GM18526 (cell line): ENCODE measurements at regions not wholly inside any gene's neighbourhood (a gene's known extent, or its start where the extent isn't known, plus 50 kb on each side); places are given as distances from the start of the nearest gene placed in this dataset.

Experiments used
- POLR2A ChIP-seq: IDR thresholded peaks from 3 replicates; pipeline ENCODE4 v1.6.1; 2011; ENCODE audit not compliant: insufficient read length; ENCODE audit errors: extremely low read depth

DNA sequence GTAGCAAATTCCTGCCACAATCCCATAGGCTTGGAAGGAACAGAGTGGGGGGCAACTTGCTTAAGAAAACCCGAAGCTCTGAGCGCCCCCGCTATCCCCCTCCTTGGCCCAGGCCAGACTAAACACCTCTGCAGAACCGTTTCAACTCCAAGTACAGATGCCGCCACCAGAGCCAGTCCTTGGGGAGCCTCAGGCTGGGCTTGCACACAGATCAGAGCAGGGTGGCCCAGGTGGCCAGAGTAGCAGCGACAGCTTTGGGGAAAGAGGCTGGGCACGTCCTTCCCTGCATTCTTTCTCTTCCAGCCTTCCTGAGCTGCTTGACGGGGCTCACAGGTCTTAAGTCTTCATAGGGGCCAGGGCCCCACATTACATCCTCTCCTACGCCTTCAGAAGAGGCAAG lies 181.6 kb upstream of the ZC3H12A start:
- TF ChIP-seq POLR2A, result no peak

DNA sequence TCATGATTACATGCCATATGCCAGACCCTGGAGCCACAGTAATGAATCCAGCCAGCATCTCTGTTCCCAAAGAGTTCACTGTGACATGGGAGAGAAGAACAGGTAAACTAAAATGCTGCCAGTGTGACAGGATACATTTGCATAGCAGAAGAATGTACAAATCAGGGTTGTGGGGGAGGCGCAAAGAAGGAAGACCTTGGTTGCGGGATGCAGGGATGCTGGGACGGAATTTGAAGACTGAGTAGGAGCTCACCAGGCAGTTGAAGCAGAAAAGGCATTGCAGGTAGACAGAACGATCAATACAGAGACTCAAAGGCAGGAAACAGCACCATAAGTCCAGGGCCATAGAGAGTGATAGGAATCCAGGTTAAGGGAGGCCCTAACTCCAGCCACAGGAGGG lies 180.3 kb upstream of the ZC3H12A start:
- no peak for TF ChIP-seq POLR2A

DNA sequence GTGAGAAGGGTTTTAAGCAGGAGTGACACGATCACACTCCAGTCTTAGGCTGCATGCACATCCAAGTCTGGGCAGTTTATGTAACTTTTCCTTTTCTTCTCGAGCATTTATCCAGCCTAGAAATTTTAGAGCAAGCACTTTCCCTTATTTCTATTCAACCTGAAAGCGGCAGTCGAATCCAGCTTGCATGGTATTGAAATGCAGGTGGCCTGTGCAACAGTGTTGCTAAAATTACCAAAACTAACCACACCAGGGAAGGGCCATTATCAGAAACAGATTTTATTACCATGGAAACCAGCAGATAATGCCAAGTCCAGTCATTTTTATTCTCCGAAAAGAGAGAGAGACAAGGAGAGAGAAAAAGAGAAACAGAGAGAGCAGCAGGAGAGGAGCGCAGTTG lies 179.9 kb upstream of the ZC3H12A start:
- no peak for TF ChIP-seq POLR2A

DNA sequence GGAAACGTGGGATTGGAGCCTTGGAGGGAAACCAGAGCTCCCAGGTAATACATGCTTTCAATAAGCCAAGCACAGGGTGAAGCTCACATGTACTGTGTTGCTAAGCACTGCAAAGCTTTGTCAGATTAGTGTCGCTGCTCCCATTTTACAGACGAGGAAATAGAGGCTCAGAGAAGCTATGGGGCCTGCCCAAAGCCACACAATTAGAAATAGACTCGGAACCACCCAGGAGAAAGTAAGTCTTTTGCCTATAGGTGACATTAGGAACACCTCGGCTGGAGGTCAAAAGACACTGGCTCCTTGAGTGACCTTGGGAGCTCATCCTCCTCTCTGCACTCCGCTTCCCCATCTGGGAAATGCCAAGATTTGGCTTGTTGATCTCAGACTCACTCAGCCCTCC lies 175.6 kb upstream of the ZC3H12A start:
- TF ChIP-seq POLR2A, result no peak

DNA sequence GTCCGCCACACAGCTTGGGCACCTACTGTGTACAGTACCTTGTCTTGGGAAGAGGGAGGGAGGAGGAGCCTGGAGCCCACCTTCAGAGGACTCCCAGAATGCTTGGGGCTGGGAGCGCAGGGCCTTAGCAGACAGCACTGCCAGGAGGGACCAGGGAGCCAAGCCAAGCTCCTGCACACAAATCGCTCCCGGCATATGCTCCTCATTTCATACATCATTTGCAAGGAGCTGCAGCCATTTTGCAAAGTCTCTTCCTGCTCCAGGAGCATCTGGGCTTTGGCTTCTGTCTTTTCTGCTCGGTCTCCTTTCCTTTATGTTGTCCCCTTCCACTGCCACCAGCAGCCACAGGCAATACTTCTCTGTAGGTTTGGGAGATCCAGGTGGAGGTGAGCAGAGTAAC lies 175.2 kb upstream of the ZC3H12A start:
- TF ChIP-seq POLR2A, result no peak

DNA sequence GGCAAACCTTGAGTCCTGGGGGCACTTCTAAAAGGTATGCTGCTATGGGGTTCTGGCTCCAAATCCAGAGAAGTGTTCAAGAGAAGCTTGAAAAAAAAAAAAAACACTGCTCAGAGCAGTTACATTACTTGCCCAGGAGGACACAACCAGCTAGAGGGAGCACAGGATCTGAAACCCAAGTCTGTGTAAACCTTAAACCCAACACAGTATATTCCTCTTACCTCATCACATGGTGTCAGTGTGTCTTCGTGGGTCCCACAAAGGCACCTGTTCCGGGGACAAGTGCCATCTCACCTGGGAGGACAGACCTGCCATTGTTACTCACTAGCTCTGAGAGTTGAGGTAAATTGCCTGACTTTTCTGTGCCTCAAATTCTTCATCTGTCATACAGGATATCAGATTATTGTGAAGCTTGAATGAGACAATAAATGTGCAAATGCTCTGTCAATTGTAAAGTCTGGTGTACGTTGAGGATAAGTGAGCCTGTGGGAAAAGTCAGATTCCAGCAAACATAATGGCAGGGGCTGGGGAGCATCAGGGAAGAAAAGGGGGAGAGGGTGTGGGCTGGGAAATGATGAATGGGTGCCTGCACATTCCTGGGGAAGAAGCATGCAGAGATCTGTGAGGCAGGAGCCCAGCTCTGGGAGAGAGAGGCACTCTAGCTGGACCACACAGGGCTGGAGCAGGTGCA lies 170.4 kb upstream of the ZC3H12A start:
- TF ChIP-seq POLR2A, result no peak

DNA sequence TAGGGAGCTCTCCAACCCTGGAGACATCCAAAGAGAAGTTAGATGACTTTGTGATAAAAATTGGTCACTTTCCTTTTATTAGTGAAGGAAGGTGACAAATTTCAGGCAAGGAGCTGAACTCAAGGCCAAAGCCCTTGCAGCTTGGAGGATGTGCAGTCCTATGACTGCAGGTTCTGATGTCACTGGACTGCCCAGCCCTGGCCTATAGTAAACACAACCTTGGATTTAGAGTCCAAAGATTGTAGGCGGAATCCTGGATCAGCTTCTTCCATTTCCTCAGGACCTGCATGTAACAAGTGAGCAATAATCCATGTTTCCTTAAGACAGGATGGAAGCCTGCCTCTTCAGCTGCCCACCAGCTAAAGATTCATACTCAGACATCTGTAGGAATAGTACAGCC lies 169.3 kb upstream of the ZC3H12A start:
- no peak for TF ChIP-seq POLR2A

DNA sequence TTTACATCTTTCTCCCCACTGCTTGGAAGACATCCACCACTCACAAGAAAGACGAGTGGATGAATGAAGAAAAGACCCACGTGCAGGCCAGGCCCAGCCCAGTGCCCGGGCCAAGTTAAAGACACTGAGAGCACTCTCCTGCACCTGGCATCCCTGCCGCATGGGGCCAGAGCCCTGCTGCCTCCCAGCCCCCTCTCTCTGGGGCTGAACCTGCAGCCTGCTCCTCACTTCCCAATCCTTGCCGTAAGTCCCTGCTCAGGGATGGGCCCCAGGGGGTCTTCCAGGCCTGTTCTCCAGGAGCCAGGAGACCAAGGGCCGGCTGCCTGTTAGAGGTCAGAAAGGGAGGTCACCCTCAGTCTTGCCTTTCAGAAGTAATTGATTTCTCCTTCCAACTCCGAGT lies 168.5 kb upstream of the ZC3H12A start:
- TF ChIP-seq POLR2A, result no peak

DNA sequence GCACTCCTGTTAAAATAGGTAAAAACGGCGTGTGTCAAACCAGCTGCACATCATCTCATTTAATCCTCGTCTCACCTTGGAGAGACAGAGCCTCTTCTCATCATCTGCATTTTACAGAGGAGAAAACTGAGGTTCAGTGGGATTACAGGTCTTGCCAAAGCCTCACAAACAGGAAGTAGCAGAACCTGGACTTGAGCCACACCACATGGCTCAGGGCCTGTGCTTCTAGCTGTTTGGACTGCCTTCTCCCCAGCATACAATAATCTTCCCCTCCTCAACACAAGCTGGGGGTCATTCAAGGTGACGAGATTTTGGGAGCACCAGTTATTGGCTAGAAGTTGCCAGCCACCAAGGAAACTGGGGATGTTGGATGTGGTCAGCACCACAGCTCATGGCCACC lies 167.9 kb upstream of the ZC3H12A start:
- no peak for TF ChIP-seq POLR2A

DNA sequence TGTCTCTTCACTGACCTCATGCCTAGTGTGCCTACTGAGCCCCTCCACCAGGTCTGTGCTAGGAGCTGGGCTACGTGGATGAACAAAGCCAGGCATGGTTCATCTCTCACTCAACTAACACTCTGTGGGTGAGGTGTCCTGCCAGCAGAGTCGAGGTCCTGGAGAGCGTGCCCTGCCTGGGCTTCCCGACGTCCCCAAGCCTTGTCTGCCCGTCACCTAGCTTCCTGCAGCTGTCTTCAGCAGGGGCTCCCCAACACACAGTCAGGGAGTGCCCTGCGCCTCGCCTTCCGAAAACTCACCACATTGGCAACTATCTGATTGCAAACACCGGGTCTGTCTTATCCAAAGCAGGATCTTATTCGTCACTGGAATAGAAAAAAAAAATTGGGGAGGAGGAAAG lies 167.5 kb upstream of the ZC3H12A start:
- no peak for TF ChIP-seq POLR2A

DNA sequence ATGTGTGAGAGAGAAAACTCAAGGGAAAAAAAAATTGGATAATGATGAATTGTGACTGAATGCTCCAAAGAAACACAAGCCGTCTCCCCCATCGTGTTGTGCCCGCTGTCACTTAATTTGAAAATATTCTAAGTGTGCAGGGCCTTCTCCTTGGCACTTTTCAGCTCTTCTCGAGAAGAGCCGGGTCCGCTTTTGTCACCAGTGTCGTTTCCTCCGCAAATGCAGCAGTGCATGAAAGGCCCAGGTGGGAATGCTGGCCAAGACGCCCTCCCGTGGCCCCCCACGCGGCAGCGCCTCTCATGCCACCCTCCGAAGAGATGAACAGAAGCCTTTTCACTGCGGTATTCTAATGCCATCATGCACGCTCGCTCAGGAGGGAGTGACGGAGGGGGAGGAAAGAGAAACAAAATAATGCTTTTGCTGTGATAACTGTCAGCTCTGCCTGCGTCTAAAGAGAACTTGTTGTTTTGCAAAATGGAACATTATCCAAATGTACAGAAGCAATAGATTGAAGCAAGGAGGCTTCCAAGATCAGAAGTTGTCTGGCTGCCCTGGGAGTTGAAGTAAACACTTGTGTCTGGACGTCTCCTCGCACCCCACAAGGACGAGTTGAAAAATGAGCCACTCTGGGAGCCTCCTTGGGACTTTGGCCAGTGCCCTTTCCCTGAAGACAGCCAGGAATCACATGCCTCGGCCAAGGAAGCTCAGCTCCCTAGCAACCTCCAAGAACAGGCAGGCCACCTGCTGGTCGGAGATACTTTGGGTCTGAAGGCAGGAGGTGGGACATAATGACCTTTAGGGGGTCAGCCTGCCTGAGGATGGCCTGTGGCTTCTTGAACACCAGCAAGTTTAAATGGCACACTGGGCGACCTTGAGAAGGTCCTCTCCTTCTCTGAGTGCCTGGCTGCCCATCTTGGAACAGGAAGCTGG lies 166.1 kb upstream of the ZC3H12A start:
- no peak for TF ChIP-seq POLR2A

DNA sequence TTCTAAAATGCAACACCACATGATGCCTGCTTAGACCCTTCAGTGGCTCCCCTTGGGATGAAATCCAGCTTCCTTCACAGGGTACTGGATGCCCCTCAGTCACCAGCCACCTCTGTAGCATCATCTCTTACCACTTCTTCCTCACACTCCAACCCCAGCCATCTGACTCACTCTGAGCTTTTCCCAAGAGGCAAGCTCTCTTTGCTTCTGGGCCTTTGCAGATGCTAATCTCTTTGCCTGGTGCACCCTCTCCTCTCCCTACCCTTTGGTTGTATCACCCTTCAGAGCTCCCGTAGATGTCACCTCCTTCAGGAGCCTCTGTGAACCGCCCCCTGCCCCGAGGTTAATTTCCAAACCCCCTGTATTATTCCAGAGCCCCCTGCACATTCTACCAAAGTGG lies 164.8 kb upstream of the ZC3H12A start:
- TF ChIP-seq POLR2A, result no peak

DNA sequence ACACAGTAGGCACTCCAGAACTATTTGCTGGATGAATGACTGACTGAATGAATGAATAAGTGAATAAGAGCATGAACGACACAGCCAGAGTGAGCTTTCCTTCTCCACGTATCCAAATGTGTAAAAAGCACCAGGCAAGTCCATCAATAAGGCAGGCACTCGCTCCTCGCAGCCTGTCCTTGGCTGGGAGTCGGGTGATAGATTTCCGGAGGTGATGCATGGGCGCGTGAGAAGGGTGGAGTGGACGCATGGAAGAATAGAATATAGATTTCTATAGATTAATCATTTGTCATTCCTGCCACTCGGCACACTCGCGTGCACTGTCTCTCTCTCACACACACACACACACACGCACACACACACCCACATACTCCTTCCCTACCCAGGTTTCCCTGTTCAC lies 164.3 kb upstream of the ZC3H12A start:
- no peak for TF ChIP-seq POLR2A

DNA sequence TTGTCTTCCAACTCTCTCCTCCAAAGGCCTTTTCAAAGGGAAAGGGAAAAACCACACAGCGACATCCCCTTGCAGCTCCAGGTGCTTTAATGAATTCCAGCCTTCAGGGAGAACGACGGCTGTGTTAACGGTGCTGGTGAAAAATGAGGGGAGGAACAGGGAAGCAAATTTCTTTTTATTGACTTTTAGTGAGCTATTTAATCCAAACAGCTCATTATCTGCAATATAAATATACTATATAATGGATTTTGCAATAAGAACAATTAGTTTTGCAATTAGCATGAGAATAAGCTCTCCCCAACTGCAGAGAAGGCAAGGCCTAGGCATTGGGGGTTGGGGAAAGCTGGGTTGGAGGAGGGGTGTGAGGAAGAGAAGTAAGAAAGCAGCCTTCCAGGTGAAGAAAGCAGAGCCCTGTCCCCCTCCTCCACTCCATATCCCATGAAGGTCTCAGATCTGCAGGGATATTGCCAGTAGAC lies 159.0 kb upstream of the ZC3H12A start:
- TF ChIP-seq POLR2A, result no peak

DNA sequence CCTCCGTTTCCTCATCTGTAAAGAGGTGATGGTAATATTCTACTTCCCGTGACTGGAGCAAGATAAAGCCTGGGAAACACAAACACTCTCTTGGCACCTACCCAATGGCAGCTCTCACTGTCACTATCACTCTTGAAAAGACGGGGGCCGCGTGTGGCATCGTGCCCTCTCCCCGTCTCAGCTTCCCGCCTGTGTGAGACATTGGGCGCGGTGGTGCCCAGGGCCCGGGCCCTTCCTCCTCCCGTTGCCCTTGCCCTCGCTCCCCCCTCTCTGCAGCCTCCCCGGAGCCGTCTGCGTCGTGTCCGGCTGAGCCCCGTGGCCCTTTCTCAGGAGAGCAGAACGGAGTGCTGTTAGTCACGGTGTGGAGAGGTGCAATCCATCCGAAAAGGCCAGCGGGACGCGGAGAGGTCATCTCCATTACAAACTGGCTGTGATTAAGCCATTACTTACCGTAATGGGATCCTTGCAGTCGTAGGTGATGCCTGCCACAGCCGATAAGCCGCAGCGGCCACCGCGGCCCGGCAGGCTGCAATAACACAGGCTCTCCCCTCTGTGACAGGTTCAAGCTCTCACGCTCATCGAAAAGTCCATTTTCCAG lies 156.4 kb upstream of the ZC3H12A start:
- TF ChIP-seq POLR2A, result no peak

DNA sequence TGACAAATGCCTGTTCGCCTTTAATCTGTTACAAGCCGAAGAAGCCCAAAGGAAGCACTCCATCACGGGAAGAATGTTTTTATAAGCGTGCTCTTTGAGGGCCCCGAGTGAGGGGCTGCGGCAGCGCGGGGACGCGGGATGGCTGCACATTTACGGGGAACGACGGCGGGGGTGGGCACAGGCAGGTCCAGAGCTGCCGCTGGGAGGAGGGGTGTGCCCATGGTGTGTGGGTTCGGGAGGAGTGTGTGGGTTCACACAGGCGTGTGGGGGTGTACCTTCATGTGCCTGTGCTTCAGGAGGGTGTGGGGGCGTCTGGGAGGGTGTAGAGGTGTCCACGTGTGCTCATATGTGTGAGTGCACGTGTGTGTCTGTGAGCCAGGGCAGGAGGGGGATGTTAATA lies 155.9 kb upstream of the ZC3H12A start:
- TF ChIP-seq POLR2A, result no peak
